Pons (tissue), 1 donor: ENCODE measurements at regions not wholly inside any gene's neighbourhood (a gene's known extent, or its start where the extent isn't known, plus 50 kb on each side); places are given as distances from the start of the nearest gene placed in this dataset.

Source experiments
- DNase-seq: peaks from one replicate; pipeline ENCODE4 v3.0.0-alpha.2; 2016; ENCODE audit warnings: low spot score

GRCh38 chr2:71839826-71840225 is 307.8 kb downstream of the CYP26B1 start:
- no peak for DNase-seq

DNA sequence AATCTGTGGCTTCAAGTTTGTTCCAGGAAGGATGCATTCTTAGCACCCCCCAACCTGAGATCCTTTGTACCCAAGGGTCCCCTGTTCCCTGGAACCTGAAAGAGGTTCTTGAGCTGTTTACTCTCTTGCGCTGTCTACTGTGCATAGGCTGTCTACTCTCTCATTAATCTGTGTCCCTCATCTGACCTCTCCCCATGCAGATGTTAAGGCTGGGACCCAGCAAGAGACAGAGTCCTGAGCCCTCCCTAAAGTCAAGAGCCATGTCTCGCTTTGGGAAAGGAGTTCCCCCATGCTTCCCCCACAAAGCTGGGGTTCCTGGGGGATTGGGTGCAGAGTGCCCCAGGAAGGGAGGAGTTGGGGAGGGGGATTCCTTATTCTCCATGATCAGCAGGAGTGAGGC is 312.9 kb downstream of the CYP26B1 start:
- no peak for DNase-seq

GRCh38 chr2:71833855-71834560 is 313.7 kb downstream of the CYP26B1 start:
- DNase-seq, result no peak

DNA sequence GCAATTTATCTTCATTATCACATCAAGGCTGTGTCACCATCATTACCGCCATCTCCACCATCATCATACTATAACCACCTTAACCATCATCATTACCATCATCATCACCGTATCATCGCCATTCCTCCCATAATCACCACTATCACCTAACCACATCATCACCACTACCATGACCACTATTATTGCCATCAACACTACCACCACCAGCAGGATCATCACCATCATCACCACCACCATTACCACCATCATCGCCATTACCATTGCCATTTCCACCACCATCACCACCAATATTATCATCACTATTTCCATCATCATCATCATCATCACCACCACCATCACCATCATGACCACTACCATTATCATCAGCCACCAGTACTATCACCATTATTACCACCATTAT is 314.4 kb downstream of the CYP26B1 start:
- no peak for DNase-seq

GRCh38 chr2:71832844-71833243 is 314.8 kb downstream of the CYP26B1 start:
- DNase-seq, result no peak

- DNase-seq, result no peak
Observed at GRCh38 chr2:71832388-71832787, 315.3 kb downstream of the CYP26B1 start.

GRCh38 chr2:71831193-71831577 is 316.5 kb downstream of the CYP26B1 start:
- no peak for DNase-seq

GRCh38 chr2:71830497-71831192 is 317.0 kb downstream of the CYP26B1 start:
- peak; percentile 26 for DNase-seq

DNA sequence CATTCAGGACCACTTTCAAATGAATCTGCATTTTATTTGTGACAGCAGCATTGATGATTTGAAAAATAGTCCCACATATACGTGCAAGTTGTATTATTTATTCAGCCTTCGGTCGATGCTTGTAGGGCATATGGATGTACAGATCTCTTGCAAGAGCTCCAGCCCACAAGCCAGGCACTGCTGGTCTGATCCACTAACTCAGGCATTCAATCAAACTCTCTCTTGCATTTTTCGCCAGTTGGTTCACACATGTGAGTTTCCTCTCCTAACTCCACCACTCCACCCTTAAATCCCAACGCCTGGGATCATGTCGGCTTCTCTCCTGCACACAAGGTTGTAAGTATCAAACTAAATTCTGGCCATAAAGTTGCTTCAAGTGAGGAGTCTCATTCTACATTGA is 318.7 kb downstream of the CYP26B1 start:
- DNase-seq, result no peak

- no peak for DNase-seq
Observed at GRCh38 chr2:71827973-71828372, 319.7 kb downstream of the CYP26B1 start.

DNA sequence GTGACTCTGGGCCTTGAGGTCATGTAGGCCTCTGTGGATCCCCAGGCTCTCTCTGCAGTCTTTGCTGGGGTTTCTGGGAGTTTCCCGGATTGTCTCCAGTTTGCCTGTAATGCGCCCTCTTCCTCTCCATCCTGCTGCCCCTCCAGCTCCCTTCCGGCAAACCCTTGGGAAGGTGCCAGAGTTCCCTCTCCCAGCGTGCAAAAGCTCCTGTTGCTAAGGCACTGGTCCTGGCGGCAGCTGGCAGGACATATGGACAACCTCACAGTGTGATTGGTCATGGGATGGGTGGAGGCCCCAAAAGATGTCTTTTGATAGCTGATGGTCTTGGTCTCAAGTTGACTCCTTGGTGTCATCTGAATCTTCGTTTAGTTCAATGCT is 320.1 kb downstream of the CYP26B1 start:
- DNase-seq, result no peak

DNA sequence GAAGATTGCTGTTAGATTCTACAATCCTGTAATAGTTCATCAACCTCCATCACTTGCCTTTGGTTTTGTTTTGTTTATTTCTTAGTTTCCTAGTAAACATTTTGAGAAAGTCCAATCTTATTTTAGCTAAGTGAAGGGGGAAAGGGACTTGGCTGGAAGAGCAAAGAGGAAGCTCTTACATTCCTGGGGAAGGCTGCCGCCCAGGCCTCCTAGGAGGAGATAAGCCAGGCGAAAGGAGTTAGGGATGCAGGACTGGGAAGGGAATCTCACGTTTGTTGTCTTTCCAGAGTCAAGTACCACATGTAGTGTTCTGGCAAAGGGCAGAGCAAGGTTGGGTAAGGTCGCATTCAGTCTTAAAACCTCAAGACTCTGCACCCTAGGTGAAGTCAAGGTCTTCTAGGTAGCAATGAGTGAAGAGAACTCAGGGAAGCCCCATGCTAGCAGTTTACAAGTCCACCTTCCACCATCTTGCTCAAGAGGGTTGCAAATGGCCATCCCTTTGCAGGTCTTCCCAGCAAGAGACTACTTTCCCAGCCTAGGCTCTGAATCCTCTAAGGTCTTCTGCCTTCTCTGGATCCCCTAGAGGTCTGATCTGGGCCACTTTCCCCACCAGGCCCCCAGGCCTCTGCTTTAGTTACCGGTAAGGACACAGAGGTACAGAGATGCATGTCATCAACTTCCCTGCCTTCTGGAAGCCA is 320.7 kb downstream of the CYP26B1 start:
- no peak for DNase-seq

DNA sequence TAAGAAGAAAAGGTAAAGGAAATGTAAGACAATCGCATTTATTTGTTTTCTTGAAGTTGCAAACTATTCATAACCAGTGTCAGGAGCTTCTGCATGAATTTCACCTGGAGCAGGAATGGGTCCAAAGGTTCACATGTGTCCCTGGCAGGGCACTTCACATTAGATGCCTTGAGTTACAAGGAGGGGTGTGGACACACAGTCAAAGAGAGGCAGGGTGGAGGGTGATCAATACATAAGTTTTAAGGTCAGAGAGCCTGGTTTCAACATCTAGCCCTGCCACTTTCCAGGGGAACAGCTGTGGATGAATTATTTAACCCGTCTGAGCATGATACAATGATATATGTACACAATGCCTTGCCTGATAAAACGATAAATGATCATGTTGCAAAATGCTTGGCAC is 321.4 kb downstream of the CYP26B1 start:
- DNase-seq, result no peak

DNA sequence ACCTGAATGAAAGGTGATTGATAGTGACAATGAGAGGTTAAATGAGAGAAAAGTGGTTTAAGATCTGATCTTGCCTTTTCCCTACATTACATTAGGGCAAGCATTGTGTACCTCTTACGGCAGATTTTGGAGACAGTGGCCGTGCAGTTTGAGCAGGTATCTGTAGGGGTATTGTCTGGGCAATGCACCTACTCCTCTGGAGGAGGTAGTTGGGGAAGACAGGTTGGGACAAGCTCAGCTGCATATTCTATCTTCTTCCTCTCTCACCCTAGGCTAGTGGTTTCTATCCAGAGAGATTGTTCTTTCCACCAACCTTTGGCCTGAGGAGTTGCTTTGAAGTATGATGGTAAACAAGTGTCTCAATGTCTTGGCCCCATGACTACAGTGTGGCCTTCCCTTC is 323.2 kb downstream of the CYP26B1 start:
- no peak for DNase-seq

GRCh38 chr2:71823526-71823925 is 324.1 kb downstream of the CYP26B1 start:
- no peak for DNase-seq

DNA sequence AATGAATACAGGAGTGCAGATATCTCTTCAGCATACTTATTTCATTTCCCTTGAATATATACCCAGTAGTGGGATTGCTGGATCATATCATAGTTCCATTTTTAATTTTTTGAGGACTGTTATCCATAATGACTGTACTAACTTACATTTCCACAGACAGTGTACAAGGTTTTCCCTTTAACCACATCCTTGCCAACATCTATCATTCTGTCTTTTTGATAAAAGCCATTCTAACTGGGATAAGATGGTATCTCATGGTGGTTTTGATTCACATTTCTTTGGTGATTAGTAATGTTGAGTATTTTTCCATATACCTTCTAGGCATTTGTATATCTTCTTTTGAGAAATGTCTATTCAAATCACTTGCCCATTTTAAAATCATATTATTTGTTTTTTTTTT is 325.2 kb downstream of the CYP26B1 start:
- DNase-seq, result no peak

- no peak for DNase-seq
Observed at GRCh38 chr2:71821856-71822255, 325.8 kb downstream of the CYP26B1 start.

GRCh38 chr2:71816815-71817214 is 330.8 kb downstream of the CYP26B1 start:
- DNase-seq, result no peak

- DNase-seq, result no peak
Observed at GRCh38 chr2:71815701-71816474, 331.8 kb downstream of the CYP26B1 start.

DNA sequence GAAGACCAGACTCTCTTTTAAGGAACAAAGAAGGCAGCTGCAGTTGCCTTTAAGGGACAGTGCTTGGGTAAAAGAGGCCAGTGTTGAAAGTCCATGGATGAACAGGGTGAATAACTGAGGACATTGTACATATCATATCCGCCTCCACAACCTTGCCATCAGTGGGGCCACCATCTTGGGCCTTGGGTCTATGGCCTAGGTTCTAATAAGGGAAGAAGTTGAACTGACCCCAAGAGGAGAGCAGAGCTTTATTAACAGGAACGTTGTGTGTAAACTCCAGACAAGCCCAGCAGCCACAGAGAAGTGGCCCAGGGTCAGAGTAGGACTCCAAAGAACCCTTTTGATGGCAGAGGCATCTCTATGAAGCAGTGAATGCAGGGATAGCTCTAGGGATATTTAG is 332.8 kb downstream of the CYP26B1 start:
- DNase-seq, result no peak

GRCh38 chr2:71813807-71814470 is 333.7 kb downstream of the CYP26B1 start:
- no peak for DNase-seq

GRCh38 chr2:71813315-71813714 is 334.3 kb downstream of the CYP26B1 start:
- DNase-seq, result no peak
